EH (cell line): ENCODE measurements at regions not wholly inside any gene's neighbourhood (a gene's known extent, or its start where the extent isn't known, plus 50 kb on each side); places are given as distances from the start of the nearest gene placed in this dataset.

Experiments used
- DNase-seq: peaks from one replicate; pipeline ENCODE4 v3.0.0-alpha.2; 2015; ENCODE audit warnings: low read depth

DNA sequence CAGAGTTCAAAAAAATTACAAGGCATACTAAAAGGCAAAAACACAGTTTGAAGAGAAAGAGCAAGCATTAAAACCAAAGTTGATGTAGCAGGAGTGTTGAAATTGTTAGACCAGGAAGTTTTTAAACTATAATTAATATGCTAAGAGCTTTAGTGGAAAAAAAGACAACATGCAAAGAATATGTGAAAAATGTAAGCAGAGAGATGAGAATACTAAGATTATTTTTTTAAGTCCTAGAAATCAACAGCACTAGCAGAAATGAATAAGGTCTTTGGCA, 192.6 kb downstream of the ERMARD start:
- DNase-seq, result no peak

DNA sequence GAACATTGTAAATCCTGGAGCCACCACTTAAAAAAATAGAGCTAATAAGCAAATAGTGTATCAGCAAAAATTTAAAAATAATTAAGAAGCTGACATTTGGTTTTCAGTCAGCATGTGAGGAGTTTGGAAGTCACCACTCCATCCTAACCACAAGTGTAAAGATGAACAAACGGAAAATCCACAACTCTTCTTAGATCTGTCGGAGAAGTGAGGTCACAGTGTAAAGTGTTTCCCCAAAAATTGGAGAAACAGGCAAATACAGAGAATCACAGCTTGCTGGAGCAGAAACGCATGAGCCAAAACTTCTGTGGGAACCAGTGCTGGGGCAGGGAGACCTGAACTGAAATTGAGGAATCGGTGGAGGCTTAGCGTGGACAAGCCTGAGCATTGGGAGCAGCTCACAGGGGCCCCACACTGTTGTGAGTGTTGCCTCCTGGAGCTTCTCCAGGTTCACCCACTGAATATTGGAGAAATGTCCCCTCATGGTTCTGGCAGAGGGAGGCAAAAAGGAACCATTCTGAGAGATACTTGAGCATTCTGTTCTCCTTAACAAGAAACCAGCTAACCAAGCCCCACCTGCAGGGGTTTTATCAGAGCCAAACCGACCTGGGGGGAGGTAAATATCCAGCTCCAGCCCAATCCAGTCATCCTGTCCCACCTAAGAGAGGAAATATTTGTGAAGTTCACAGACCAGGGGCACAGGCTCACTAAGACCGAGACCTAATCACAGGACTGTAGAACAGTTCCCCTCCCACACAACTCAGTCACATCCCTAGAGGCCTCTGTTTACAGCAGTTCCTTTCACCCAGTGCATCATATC, 192.0 kb downstream of the ERMARD start:
- DNase-seq, result no peak

DNA sequence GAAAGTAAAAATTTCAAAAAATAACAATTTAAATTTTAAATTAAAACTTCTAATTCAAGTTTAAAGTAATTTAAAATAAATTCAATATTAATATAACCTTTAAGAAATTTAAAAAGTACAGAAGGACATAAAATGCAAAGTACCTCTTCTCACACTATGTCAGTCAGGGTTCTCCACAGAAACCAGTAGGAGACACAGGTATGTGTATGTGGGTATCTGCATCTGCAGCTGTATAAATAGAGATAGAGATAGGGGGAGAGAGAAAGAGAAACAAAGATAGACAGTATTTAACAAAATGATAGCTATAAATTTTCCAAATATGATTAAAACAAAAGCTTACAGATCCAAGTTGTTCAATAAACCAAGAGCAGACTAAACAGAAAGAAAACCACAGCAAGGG, 190.8 kb downstream of the ERMARD start:
- DNase-seq, result no peak

DNA sequence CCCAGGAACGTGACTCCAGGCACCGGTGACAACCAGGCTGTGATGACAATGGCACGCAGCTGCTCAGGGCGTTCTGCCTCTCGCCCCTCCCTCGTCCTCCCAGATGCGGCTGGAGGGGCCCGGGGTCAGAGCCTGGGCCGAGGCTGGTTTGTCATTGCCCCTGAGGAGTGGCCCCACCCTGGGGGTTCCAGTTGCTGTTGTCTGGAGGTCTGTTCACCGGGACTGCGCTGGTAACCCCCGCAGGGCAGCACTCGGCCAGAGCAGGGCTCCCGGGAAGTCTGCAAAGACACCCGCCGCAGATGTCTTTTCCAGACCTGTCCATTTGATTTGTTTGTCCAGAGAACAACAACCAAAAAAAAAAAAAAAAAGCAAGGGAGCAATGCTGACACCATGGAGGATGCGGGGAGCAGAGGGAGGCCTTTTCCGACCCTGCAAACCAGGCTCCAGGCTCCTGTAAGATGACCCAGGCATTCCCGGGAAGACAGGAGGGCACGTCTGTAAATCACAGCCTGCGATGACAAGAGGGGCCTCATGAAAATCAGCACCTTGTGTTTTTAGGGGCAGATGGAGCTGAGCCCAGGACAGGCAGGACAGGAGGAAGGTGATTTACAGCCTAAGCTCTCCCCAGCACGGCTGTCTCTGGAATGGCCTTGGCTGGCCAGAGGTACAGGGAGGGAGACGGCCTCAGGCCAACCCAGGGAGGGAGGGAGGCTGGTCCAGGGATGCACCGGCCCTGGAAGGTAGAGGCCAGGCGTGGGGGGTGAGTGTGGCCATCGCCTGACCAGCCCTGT, 189.3 kb downstream of the ERMARD start:
- no peak for DNase-seq

DNA sequence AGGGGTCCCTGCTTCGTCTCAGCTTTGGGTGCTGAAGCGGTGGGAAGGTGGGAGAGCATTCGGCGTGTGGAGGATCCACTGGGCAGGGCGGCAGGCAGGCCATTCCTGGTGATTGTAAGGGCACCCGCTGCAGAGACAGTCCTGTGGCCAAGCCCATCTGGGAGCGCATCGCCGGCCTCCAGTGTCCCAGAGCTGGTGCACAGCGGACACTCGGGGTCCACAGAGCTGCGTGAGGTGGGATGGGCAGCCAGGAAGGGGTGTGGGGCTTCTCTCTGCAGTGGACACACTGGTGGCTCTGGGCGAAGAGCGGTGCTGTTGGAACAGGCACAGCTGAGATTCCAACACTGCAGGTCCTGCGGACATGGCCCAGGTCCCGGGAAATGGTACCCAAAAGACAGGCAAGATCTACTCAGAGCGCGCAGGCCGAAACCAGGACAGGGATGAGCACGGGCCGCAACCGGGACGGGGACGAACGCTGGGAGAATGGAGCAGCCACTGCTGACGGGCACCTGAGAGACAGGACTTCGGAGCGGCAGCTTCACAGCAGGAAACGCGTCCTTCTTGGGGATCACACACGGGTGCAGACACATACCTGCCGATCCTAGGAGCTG, 188.2 kb downstream of the ERMARD start:
- no peak for DNase-seq

DNA sequence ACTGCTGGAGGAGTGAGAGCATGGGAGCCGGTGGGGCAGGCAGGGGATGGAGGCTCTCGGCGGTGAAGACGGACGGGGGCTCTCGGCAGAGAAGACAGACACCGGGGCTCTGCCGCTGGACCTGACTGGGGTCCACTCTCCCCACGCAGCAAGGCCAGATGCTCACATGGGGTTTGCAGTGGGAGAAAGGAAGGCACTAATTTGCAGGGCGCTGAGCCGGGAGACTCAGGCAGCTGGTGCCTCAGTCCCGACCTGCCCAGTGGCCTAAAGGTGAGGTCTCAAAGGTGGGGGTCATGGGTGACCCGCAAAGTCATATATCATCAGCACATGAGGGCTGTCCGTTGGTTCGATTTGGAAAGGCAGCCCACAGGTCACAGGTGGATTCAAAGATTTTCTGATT, 187.3 kb downstream of the ERMARD start:
- no peak for DNase-seq

DNA sequence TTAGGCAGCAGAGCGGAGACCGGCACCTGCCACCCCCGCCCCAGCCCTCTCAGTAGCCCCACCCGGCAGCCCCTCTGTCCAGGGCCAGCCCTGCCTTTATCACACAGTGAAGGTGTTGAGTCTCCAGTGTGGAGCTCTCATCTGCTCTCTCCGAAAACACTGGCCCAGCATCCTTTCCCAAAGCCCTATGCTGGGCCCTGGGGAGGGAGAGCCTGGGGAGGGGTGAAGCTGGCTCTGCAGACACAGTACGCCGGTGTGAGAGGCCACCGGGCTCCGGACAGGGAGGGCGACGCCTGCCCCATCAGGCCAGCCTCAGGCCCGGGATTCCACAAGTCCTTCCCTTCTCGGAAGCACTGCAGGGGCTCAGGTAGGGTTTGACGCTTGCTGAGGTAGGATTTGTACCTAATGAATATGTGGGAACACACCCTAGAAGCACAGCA, 186.9 kb downstream of the ERMARD start:
- no peak for DNase-seq

DNA sequence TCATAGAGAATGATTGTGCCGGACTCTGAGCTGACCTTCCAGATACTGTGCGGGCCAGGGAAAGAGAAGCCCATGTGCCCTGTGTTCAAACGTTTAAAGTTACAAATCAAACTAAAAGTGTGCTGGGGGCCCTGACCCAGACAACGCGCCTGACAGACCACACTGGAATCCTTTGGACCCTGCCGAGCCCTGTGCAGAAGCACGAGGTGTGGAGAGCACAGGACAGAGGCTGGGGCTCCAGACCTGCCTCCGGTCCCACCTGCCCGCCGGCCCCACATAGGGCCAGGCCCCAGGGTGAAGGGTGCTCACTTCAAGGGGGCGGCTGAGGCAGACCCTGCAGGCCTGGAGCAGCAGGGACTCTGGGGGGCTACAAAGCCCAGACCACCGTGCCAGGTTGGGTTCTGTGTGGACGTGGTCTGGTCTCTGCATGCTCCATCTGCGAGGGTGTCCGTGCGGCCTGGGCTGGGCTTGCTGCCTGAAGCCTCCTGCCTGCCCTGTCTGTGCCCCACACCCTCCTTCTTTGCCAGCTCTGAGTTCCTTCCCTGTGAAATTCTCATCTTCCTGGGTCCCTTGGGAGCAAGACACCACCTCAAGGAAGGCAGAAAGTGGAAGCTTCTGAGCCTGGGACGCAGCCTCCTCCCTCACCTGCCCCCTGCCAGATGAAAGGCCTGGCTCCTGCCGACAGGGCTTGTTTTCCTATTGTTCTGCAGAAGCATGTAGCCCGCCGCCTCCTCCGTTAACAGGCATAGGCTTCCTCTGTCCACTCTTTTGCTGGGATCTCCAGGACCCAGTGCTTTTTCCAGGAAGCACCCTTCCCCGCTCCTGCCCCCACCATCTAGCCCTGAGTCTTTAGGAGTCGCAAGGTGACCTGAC, 186.2 kb downstream of the ERMARD start:
- DNase-seq, result no peak

DNA sequence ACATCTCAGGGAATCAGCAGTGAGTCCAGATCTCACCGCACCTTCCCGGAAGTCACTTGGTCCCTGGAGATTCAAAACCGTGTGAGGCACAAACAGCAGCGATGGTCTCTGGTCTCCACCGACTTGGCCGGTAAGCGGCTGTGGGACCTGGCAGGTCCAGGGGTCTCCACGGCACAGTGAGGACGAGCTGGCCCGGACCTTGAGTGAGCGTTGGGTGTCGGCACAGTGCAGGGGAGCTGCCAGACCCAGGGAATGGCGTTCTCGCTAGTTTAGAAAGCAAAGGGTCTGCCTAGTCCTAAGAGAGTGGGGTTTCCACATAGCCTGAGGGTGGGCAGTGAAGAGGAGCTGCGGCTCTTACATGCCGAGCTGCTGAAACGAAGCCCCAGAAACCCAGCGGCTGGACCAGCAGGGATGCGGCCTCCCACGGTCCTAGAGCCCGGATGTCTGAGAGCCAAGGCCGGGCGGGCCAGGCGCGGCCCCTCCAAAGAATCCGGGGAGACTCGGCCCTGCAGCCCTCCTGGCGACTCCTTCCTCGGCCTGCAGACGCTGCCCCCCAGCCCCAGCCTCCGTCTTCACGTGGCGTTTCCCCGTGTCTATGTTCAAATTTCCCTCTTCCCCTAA, 185.0 kb downstream of the ERMARD start:
- DNase-seq, result no peak

DNA sequence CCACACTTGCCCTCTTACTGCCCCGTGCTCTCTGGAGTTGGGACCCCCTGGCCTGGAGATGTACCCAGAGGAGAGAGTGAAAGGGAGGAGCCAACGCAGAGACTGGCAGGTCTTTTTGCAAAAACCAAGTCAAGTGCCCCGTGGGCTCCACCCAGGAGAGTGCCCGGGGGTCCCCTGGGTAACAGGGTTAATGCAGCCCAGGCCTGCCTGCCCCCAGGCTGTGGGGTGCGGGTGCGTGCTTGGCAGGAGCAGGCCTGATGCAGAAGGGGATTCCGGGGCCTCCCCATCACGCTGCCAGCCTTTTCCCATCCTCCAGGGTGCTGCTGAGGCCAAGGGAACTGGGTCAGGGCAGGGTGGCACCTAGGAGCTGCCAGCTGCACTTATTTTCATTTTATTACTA, 184.4 kb downstream of the ERMARD start:
- DNase-seq, result no peak

DNA sequence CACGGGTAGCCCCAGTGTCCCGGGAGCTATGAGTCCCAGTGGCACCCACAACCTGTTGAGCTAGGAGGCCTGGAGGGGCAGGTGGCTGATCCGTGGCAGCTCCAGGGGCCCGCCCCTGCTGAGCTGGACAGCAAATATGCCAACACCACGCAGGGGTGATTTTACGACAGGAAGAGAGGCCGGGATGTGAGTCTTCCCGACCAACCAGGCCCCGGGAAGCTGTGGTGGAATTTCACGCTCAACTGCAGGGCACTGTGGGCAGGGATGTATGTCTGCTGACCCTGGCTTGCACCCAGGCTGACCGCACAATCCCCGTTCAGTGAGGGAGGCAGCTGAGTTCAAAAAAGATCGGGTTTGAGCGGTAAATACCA, 183.9 kb downstream of the ERMARD start:
- DNase-seq, result no peak

DNA sequence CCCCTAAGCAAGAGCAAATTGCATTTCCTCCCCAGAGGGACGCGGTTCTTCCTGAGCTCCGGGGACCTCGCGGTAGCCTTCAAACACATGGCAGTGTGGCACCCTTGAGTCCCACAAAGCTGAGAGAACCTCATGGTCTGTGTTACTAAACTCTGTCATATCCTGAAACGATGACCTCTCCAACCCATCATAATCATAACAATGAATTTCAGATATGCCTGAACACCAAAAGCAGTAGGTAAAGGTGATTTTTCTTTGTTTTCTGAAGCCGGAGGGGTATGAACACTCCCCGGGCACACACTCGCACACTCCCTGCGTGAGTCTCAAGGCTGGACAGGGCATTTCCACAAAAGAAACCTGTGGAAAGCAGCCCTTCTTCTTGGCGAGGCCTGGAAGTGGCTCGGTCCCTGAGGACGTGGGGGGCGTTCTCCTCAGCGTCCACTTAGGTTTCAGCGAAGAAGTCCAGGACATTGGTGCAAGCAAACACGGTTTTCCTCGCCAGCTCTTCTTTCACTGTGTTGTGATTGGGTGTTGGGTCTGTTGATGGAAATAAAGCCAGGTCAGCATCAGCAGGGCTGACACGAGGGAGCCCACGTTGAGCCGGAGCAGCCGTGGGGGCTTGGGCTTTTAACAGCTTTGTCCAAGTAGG, 183.4 kb downstream of the ERMARD start:
- DNase-seq, result no peak

DNA sequence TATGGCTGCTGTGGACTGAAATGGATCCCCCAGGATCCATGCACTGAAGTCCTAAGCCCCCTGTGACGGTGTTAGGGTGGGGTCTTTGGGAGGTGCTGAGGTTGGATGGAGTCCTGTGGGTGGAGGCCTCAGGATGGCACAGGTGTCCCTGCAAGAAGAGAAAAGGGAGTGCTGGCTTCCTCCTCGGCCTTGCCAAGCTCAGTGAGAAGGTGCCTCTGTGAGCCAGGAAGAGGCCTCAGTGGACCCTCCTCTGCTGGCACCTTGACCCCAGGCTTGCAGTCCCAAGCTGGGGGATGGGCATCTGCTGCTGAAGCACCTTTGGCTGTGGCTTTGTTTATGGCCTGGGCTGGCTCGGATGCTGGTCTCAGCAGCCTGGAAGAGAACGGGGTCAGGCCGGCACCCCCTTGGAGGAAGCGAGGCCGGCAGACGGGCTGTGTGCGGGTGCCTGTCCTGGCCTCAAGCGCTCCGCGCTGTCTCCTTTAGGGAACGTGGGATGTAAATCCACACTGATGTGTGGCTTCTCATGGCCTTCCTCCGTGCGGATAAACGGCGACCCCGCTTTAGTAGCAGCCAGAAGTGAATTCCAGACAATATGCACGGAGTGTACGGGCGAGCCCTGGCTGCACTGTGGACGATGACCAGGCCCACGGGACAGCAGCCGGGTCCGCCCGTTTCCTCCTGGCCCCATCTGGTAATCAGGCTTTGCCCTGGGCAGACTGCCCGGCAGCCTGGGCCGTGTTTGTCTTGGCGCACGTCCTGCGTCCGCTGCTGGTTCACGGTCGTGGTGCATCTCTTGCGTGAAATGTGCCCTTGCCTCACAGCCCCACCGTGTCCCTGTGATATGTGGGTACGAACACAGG, 182.6 kb downstream of the ERMARD start:
- DNase-seq, result no peak

DNA sequence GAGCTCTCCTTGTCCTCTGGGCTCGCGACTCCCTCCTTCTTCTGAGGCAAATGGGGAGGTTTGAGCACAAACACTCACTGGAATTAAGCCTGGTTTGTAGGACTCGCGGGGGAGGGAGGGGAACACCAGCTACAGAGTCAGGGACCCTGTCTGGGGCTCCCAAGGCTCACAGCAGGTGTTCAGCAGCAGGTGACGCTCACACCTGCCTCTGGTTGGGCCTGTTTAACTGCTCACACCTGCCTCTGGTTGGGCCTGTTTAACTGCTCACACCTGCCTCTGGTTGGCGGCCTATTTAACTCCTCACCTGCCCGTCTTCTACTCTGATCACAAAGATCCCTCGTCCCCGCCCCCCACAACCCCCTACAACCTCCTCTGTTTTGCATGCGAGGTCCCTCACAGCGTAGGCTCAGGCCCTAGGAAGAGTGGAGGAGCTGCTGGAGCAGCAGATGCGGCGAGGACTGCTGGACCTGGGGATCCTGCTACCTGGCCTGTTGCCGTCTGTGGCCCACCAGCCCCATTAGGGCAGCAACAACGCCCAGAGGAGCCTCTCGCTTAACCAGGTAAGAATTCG, 181.9 kb downstream of the ERMARD start:
- no peak for DNase-seq

DNA sequence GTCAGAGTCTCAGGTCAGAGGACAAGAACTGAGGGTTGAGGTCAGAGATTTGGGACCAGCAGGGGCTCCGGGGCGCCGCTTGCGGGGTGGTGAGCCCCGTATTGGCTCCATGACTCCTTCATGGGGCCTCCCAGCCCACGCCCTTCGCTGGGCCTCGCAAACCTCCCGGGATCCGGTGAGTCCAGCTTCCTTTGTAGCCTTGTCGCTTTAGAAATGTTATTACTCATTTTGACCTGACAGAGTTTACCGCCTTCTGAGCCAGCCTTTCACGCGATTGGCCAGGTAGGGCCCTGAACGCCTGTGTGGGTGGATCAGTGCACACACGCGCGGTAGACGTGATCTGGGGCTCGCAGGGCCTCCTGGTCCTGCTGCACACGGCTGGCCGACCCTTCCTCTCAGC, 181.1 kb downstream of the ERMARD start:
- no peak for DNase-seq

DNA sequence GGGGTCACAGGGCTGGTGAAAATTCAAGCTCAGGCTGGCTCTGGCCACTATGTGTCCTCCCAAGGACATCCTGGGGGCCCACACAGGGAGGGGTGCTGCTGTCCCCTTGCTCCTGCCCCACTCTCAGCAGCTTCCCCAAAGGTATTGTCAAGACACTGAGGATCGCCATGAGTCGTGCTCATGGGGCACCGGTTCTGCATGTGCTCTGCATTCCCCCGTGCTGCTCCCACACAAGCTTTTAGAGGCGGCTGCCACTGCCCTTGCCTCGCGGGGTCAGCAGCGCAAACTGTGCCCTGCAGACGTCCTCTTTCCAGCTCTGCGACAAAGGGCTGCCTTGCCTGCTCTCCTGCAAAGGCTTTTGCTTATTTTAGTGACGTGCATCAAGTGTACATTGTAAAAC, 179.8 kb downstream of the ERMARD start:
- DNase-seq, result no peak

DNA sequence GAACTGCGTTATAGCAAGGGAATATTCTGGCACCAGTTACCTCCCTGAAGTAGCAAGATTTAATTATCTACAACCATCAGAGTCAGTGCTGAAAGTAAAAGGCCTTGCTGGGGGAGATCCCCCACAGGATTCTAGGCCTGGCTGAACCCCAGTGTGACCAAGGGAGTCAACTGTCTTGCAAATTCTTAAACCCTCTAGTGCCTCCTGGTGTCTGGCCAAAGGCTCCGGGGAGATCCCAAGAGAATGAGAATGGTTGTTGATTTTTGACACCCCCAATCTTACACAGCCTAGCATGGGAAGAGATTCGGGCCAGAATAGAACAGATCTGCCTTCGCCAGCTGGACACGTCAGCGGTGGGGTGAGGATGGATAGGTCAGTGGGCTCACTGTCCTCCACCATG, 179.4 kb downstream of the ERMARD start:
- DNase-seq, result no peak

DNA sequence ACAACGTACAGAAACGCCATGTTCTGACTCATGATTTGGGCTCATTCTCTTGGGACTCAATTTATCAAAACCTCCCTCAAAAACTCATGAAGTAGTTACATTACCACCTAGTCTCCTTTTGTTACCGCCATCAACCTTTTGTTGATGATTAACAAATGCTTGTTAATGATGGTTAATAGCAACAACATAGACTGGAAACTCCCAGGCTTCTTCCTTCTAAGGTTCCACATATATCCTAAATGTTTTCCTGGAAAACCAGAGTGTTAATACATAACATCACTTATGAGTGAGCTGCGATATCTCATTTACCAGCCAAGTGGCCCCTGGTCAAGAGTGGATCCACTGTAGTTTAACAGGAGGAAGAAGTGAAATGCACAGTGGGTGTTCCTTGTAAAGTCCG, 176.3 kb downstream of the ERMARD start:
- no peak for DNase-seq

DNA sequence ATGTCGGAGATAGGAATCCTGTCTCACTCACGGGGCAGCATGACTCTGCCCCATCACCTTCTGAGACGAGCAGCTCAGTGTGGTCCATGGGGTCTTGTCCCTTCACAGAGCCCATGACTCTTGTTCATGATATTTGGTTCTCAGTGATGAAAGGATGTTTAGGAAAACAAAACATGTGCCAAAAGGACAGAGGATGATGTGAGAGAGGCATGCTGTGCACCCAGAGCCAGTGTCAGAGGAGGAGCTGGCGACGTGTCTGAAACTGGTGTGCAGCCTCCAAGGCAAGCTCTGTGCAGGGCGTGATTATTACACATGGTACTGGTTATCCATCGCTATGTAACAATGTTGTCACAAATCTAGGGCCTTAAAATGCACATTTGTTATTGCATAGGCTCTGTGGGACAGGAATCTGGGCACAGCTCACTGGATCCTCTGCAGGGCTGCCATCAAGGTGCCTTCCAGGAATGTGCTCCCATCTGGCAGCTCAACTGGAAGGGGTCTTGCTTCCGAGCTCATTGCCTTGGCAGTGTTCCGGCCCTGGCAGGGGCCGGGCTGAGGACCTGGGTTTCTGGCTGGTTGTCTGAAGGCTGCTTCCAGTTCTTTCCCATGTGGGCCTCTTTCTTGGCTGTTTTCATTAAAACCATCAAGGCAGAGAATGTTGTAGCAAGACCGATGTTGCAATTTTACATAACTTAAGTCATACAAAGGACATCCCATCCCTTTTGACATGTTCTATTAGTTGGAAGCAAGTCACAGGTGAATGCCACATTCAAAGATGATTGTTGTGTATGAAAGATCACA, 175.4 kb downstream of the ERMARD start:
- DNase-seq, result no peak
